HG02610 (cell line): ENCODE measurements at regions not wholly inside any gene's neighbourhood (a gene's known extent, or its start where the extent isn't known, plus 50 kb on each side); places are given as distances from the start of the nearest gene placed in this dataset.
"Not testable (repeated sequence)": the region's sequence is repeated elsewhere in the genome, so short reads cannot be mapped to it uniquely, and the experiment has no call there.

Experiments used
- ATAC-seq: cut with Tn5 transposase; IDR thresholded peaks from one replicate; pipeline ENCODE4 v1.9.1; 2021; ENCODE audit warnings: mild to moderate bottlenecking, moderate library complexity; ENCODE audit not compliant: unreplicated experiment

- no peak for ATAC-seq
These were observed 378.7 kb upstream of the ZFHX3 start for GRCh38 chr16:73426433-73427160.

GRCh38 chr16:73420676-73421075, 372.7 kb upstream of the ZFHX3 start:
- ATAC-seq = no peak

DNA sequence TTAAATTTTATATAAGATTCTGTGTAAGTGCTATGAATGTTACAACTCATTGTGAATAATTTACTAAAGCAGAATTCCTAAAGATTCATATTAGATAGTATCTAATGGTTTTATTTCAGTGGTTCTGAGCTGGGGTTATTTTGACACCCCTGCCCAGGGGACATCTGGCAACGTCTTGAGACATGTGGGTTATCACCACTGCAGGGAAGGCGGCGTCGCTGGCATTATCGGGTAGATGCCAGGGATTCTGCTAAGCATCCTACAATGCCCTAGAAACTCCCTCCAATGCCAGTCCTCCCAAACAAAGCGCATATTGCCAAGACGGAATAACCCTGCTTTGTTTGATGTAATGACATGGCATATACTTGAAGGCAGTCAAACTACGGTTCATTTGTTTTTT, 372.3 kb upstream of the ZFHX3 start:
- no peak for ATAC-seq

DNA sequence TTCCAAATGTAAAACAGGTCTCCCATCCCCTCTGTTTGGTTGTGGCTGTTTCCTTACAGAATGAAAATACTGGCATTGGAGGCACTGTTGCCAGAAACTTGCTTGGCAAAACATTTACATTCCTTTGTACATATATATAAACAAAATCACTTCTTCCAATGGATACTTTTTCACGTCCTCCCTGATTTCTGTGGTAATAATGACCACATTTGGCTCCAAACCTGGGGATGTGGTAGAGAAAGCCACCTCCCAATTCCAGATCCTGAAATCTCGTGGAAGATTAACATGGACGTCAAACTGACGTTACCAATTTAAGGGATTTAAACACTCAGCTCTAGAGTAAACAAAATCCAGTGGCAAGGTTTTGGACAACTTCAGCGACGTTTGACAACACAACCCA, 370.8 kb upstream of the ZFHX3 start:
- no peak for ATAC-seq

GRCh38 chr16:73418051-73418450, 370.1 kb upstream of the ZFHX3 start:
- no peak for ATAC-seq

DNA sequence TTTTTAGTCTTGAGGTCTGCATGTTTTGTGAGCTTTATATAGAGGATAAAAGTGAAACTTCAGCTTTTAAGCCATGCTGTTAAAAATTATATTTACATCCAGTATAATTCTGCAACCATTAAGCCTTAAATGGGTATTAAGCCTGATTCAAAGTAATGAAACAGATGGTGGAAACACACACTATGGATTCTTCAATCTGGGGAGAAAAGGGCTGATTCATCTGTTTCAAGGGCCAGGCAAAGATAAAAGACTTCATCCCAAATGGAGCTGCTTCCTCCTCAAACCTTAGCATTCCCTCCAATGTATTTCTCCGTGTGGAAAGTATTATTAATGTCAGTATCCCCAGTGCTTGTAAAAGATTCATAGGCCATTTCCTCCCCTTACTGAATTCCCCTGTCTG, 367.4 kb upstream of the ZFHX3 start:
- no peak for ATAC-seq

- ATAC-seq = no peak
These were observed 366.7 kb upstream of the ZFHX3 start for GRCh38 chr16:73414638-73415037.

- ATAC-seq = no peak
These were observed 365.9 kb upstream of the ZFHX3 start for GRCh38 chr16:73413830-73414190.

DNA sequence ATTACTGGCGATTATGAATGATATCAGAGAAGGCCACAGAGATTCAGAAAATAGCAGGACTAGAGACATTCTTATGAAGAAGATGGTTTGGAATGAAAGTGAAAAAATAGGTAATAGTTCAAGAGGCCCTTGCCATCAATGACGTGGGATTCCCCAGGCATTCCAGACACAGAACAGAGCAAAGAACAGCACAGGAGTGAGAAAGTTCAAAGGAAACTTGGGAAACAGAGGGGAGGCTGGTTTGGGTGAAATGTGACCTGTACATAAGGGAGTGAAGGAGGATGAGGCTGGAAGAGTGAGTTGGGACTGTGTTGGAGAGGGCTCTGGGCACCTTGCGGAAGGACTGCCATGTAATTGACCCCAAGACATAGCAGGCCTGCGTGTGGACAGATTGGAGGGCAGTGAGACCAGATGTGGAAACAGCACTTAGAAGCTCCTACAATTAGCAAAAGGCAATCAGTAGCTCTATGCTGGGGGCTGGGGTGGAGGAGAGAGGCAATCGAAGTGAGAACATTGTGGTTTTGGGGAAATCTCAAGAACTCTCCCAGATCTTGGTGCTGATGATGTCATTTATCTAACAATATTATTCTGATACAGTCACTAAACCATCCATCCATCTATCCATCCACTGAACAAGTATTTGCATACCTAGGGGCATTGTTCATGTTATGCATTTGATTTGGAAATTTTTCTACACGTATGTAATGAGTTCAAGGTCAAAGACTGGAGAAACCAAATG, 365.3 kb upstream of the ZFHX3 start:
- no peak for ATAC-seq

GRCh38 chr16:73412416-73412815, 364.5 kb upstream of the ZFHX3 start:
- no peak for ATAC-seq

DNA sequence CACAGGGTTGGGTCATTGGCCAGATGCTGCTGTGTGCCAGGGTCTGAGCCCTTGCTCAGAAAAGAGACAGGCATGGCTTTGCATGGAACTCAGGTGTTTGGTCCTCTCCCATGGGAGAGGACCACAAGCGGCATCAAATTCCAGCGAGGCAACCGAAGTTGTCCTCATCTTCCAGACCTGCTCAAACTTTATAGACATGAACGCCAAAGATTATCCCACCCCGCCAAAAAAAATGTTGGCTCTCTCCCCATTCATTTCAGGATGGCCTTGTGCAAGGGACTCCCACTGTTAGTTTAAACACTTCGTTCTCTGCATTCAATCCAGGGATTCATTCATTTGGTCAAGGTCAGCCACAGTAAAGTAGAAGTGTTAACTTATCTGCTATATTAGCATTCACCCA, 360.8 kb upstream of the ZFHX3 start:
- no peak for ATAC-seq

GRCh38 chr16:73408311-73408710, 360.4 kb upstream of the ZFHX3 start:
- ATAC-seq = no peak

- ATAC-seq = no peak
These were observed 357.9 kb upstream of the ZFHX3 start for GRCh38 chr16:73405851-73406250.

DNA sequence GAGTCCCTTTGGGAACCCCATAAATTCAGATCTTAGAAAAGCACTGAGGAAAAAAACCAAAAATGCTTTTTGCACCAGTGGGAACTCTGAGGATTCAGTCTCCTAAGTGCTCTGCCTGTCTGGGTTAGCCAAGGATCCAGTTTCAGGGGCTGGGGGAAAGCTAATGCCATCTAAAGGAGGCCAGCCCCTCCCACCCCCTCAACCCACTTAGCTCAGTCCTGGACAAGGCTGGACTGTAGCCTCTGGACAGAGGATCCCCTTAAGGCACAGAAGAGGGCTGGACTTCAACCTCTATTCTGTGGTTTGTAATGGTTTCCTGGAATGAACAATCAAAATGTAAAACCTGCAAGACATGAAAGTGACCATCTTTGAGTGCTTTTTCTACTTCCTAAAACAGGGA, 356.1 kb upstream of the ZFHX3 start:
- ATAC-seq = no peak

DNA sequence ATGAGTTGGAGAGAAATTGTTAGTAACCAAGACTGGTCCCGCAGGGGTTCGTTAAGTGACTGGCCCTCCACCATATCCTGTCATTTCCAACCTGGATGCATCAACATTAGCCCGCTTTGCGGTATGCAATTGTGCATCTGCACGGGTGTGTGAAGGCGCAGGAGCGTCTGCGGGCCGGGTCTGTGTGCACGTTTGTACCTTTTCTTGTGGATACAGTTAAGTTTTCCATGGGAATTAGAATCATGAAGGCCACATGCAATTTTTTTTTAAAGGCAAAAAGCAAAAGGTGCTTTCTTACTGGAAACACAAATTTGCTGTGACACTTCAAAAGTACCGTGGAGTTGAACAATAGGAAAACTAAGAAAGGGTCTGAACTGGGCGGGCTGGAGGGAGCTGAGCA, 355.4 kb upstream of the ZFHX3 start:
- no peak for ATAC-seq

- ATAC-seq = no peak
These were observed 353.0 kb upstream of the ZFHX3 start for GRCh38 chr16:73400951-73401350.

DNA sequence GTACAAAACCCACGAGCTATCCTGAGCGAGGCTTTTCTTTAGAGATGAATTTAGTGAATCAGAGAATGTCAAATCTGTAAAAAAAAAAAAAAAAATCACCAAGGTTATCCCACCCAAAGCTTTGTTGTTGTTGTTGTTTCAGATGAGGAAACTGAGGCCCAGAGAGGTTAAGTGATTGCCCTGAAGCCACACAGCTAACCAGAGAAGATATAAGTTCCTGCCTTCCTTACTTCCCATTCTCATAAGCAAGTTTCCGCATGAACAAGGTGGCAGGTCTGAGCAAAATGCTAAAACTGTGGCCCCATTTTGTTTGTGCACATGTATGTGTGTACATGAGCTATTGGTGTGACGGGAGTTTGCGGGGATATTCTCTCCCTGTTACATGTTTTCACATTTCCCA, 352.1 kb upstream of the ZFHX3 start:
- ATAC-seq = no peak

- ATAC-seq = no peak
These were observed 351.6 kb upstream of the ZFHX3 start for GRCh38 chr16:73399486-73399885.

DNA sequence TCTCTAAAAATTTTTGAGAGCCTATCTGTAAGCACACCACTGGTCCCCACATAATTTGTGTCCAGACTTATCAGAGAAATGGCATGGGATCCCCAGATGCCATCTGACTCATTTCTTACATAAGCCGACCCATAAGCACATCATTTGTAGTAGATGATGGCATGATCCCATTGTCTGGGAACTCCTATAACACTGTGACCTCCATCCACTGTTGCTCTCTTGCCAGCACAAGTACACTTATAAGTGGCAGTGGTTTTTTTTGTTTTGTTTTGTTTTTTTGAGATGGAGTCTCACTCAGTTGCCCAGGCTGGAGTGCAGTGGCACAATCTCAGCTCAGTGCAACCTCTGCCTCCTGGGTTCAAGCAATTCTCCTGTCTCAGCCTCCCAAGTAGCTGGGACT, 350.7 kb upstream of the ZFHX3 start:
- ATAC-seq = not testable (repeated sequence)

- ATAC-seq = no peak
These were observed 348.6 kb upstream of the ZFHX3 start for GRCh38 chr16:73396556-73396955.

GRCh38 chr16:73390936-73391335, 343.0 kb upstream of the ZFHX3 start:
- ATAC-seq = no peak

GRCh38 chr16:73390491-73390890, 342.6 kb upstream of the ZFHX3 start:
- ATAC-seq = no peak

DNA sequence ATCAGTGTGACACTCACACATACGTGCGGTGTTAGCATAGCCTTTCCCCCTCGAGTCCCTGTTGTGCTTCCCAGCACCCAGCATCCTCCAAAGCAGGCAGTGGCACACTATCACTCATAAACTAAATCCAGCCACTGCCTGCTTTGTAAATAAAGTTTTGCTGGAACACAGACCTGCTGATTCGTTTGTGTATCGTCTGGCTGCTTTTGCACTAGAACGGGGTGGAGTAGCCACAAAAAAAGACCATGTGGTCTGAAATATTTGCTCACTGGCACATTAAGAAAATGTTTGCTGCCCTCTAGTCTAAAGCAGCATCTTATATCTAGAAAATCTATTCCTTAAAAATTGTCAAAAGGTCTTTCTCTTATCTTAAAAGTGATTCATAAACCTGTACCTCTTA, 341.2 kb upstream of the ZFHX3 start:
- no peak for ATAC-seq
